ENCODE measurements at regions not wholly inside any gene's neighbourhood (a gene's known extent, or its start where the extent isn't known, plus 50 kb on each side); places are given as distances from the start of the nearest gene placed in this dataset.

DNA sequence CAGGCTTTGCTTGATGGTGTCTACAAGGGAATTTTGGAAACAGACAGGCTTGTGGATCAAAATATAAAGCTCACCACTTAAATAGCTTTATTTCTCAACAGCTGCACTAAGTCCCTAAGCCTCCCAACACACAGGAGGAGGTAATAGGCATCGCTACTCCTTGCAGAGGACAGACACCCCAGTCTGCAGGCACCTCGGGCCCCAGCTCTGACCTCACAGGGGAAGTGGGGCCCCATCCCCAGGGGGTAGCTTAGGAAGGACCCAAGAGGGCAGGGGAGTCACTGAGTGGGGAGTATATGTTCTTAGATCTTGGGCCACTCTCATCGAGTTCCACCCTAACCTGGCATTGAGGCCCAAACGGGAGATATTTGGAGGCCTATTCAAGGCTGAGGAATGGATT lies 66.7 kb upstream of the XPA start:
- 22% methylated on average over 4 of the region's 4 CpGs for WGBS (ENCODE audit: low lambda C conversion rate)
- Histone ChIP-seq H3K4me2 (no peak overlapping the region), H3K27ac (ENCODE audit: low read depth in 2 of 2, low read length in 1 of 2) (no peak overlapping the region), H3F3A (replicated peaks; ENCODE audit: insufficient read depth) (no peaks in the 10 kb centered on the region), H4K20me1 (ENCODE audit: insufficient read depth) (no peaks in the 10 kb centered on the region), H2AFZ (ENCODE audit: low read depth) (no peak overlapping the region), H3K9ac (no peak overlapping the region), H3K79me2 (ENCODE audit: insufficient read depth) (no peaks in the 10 kb centered on the region), H3K9me3 (no peaks in the 10 kb centered on the region), H3K4me3 (ENCODE audit: low read depth in 2 of 2, low read length in 1 of 2) (no peak overlapping the region), H3K27me3 (ENCODE audit: insufficient read depth) (peaks cover 15% of the 10 kb centered on the region; the same call in 1 of the 2 replicates), H3K4me1 (ENCODE audit: control insufficient read depth in 1 of 2, insufficient read depth in 2 of 2, low read depth in 1 of 2, low read length in 1 of 2) (no peaks in the 10 kb centered on the region; a peak in 1 of 4 replicates), H3K9me2 (no peaks in the 10 kb centered on the region), H3K36me3 (replicated peaks in 1 of 2; ENCODE audit: control insufficient read depth in 1 of 2, insufficient read depth in 2 of 2, low read length in 1 of 2) (no peaks in the 10 kb centered on the region)
- TF ChIP-seq FOSL2 (IDR thresholded peaks at IDR 0.05; ENCODE audit: borderline replicate concordance, low read depth) (no peak), MEF2A (IDR thresholded peaks at IDR 0.05; ENCODE audit: borderline replicate concordance, low read depth) (no peak), FOXM1 (IDR thresholded peaks at IDR 0.05; ENCODE audit: low read depth) (no peak), YY1 (IDR thresholded peaks at IDR 0.05; ENCODE audit: low read depth) (no peak), CHD2 (IDR thresholded peaks at IDR 0.05; ENCODE audit: low read length, partially characterized antibody) (no peak), EZH2phosphoT487 (IDR thresholded peaks at IDR 0.05; ENCODE audit: borderline replicate concordance, low read depth) (no peak), JUND (IDR thresholded peaks at IDR 0.05) (no peak), SIN3A (IDR thresholded peaks at IDR 0.05; ENCODE audit: borderline replicate concordance, low read depth, low read length) (no peak), NFIC (IDR thresholded peaks at IDR 0.05; ENCODE audit: borderline replicate concordance) (no peak), RCOR1 (IDR thresholded peaks at IDR 0.05; ENCODE audit: low read length) (no peak), NRF1 (IDR thresholded peaks at IDR 0.05; ENCODE audit: low read depth, low read length) (no peak), TCF12 (IDR thresholded peaks at IDR 0.05) (no peak), MXI1 (IDR thresholded peaks at IDR 0.05; ENCODE audit: low read depth, low read length) (no peak), EP300 (IDR thresholded peaks at IDR 0.05; ENCODE audit: borderline replicate concordance in 1 of 2, low read depth in 1 of 2, low read length in 1 of 2) (no peak), GATA2 (CRISPR knock-in tag; IDR thresholded peaks at IDR 0.05) (no peak), RFX5 (IDR thresholded peaks at IDR 0.05; ENCODE audit: low read length) (no peak), PBX3 (IDR thresholded peaks at IDR 0.05) (no peak)
- TF ChIP-seq, protein P1, sequence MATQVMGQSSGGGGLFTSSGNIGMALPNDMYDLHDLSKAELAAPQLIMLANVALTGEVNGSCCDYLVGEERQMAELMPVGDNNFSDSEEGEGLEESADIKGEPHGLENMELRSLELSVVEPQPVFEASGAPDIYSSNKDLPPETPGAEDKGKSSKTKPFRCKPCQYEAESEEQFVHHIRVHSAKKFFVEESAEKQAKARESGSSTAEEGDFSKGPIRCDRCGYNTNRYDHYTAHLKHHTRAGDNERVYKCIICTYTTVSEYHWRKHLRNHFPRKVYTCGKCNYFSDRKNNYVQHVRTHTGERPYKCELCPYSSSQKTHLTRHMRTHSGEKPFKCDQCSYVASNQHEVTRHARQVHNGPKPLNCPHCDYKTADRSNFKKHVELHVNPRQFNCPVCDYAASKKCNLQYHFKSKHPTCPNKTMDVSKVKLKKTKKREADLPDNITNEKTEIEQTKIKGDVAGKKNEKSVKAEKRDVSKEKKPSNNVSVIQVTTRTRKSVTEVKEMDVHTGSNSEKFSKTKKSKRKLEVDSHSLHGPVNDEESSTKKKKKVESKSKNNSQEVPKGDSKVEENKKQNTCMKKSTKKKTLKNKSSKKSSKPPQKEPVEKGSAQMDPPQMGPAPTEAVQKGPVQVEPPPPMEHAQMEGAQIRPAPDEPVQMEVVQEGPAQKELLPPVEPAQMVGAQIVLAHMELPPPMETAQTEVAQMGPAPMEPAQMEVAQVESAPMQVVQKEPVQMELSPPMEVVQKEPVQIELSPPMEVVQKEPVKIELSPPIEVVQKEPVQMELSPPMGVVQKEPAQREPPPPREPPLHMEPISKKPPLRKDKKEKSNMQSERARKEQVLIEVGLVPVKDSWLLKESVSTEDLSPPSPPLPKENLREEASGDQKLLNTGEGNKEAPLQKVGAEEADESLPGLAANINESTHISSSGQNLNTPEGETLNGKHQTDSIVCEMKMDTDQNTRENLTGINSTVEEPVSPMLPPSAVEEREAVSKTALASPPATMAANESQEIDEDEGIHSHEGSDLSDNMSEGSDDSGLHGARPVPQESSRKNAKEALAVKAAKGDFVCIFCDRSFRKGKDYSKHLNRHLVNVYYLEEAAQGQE (IDR thresholded peaks at IDR 0.05; ENCODE audit: low read depth, low read length): no peak
- TF ChIP-seq, protein P2, sequence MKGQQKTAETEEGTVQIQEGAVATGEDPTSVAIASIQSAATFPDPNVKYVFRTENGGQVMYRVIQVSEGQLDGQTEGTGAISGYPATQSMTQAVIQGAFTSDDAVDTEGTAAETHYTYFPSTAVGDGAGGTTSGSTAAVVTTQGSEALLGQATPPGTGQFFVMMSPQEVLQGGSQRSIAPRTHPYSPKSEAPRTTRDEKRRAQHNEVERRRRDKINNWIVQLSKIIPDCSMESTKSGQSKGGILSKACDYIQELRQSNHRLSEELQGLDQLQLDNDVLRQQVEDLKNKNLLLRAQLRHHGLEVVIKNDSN (IDR thresholded peaks at IDR 0.05; ENCODE audit: borderline replicate concordance, low read depth): no peak
- ChIA-PET POLR2A (no interaction called here), CTCF (no interaction called here)
- no peak for DNase-seq

Data from SK-N-SH (cell line).